ENCODE measurements at regions not wholly inside any gene's neighbourhood (a gene's known extent, or its start where the extent isn't known, plus 50 kb on each side); places are given as distances from the start of the nearest gene placed in this dataset.

DNA sequence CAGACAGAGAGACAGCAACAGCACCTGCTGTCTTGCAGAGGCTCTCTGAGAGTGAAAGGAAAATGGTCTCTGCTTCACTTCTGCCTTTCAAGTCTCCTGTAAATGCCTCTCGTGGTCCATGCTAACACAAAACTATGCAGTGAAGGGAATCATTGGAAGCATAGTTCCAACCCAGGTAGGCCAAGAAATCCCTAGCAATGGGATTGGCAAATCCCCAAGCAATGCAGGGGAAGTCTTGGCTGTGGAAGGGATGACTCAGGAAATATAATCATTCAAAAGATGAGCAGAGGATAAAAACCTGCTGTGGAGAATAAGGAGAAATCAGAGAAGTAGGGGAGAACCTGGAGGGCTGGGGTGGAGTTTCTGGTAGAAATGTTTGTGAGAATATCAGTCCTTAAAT, 216.1 kb upstream of the ZBED5 start:
- TF ChIP-seq, protein P1, sequence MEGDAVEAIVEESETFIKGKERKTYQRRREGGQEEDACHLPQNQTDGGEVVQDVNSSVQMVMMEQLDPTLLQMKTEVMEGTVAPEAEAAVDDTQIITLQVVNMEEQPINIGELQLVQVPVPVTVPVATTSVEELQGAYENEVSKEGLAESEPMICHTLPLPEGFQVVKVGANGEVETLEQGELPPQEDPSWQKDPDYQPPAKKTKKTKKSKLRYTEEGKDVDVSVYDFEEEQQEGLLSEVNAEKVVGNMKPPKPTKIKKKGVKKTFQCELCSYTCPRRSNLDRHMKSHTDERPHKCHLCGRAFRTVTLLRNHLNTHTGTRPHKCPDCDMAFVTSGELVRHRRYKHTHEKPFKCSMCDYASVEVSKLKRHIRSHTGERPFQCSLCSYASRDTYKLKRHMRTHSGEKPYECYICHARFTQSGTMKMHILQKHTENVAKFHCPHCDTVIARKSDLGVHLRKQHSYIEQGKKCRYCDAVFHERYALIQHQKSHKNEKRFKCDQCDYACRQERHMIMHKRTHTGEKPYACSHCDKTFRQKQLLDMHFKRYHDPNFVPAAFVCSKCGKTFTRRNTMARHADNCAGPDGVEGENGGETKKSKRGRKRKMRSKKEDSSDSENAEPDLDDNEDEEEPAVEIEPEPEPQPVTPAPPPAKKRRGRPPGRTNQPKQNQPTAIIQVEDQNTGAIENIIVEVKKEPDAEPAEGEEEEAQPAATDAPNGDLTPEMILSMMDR (IDR thresholded peaks at IDR 0.05; ENCODE audit: control insufficient read depth, insufficient read depth, low read depth, low read length, missing control alignments) = no peak
- no peak for DNase-seq (ENCODE audit: low read depth)
- H3K4me3 ChIP-seq (ENCODE audit: control insufficient read depth, low read depth, low read length) = no peak overlapping the region

- H3K4me3 ChIP-seq (ENCODE audit: control insufficient read depth, low read depth, low read length) = no peak overlapping the region
Measured at GRCh38 chr11:11072067-11072466, 214.2 kb upstream of the ZBED5 start.

GRCh38 chr11:11071486-11071885, 213.6 kb upstream of the ZBED5 start:
- DNase-seq (ENCODE audit: low read depth) = no peak
- TF ChIP-seq, protein P1 (IDR thresholded peaks at IDR 0.05; ENCODE audit: control insufficient read depth, insufficient read depth, low read depth, low read length, missing control alignments) = no peak
- H3K4me3 ChIP-seq (ENCODE audit: control insufficient read depth, low read depth, low read length) = no peak overlapping the region

More at GRCh38 chr11:11072067-11072466, 214.2 kb upstream of the ZBED5 start:
- no peak for DNase-seq (ENCODE audit: low read depth)
- TF ChIP-seq, protein P1 (IDR thresholded peaks at IDR 0.05; ENCODE audit: control insufficient read depth, insufficient read depth, low read depth, low read length, missing control alignments) = no peak

GRCh38 chr11:11070976-11071375, 213.1 kb upstream of the ZBED5 start:
- TF ChIP-seq, protein P1 (IDR thresholded peaks at IDR 0.05; ENCODE audit: control insufficient read depth, insufficient read depth, low read depth, low read length, missing control alignments) = no peak
- no peak for DNase-seq (ENCODE audit: low read depth)
- no peak overlapping the region for H3K4me3 ChIP-seq (ENCODE audit: control insufficient read depth, low read depth, low read length)

- H3K4me3 ChIP-seq (ENCODE audit: control insufficient read depth, low read depth, low read length) = no peak overlapping the region
- TF ChIP-seq, protein P1 (IDR thresholded peaks at IDR 0.05; ENCODE audit: control insufficient read depth, insufficient read depth, low read depth, low read length, missing control alignments) = no peak
- no peak for DNase-seq (ENCODE audit: low read depth)
Measured at GRCh38 chr11:11069841-11070835, 212.3 kb upstream of the ZBED5 start.

- H3K4me3 ChIP-seq (ENCODE audit: control insufficient read depth, low read depth, low read length) = no peak overlapping the region
- DNase-seq (ENCODE audit: low read depth) = no peak
- TF ChIP-seq, protein P1 (IDR thresholded peaks at IDR 0.05; ENCODE audit: control insufficient read depth, insufficient read depth, low read depth, low read length, missing control alignments) = no peak
Measured at GRCh38 chr11:11068113-11068512, 210.3 kb upstream of the ZBED5 start.

Data from AG09309 (cell line).